ENCODE measurements at regions not wholly inside any gene's neighbourhood (a gene's known extent, or its start where the extent isn't known, plus 50 kb on each side); places are given as distances from the start of the nearest gene placed in this dataset.

DNA sequence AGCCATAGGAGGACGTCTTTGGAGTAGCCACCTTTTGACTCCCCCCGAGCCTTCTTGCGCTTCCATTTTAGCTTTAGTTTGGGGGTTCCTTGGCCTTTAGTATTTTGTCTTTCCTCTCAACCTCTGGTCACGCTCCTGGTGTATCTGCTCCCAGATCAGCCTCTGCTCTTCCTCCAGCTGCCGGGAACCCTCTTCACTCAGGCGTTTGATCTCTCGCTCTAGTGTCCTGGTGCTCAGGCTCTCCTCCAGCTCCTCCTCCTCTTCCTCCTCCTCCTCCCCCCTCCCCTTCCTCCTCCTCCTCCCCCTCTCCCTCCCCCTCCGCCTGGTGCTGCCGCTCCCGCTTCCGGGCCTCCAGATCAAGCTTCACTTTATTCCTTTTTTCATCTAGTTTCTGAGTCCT is 1082.3 kb upstream of the TMEFF2 start:
- TF ChIP-seq CTCF (IDR thresholded peaks at IDR 0.05) (no peak), POLR2A (IDR thresholded peaks at IDR 0.05) (no peak), EP300 (IDR thresholded peaks at IDR 0.05) (no peak), POLR2AphosphoS5 (IDR thresholded peaks at IDR 0.05) (no peak)

All from suprapubic skin (tissue), 4 donors.